Activated CD8-positive, alpha-beta memory T cell treated with anti-CD3 and anti-CD28 coated beads, Interleukin-2, amount 50 U/mL, for 48 hours (primary cell): ENCODE measurements at regions not wholly inside any gene's neighbourhood (a gene's known extent, or its start where the extent isn't known, plus 50 kb on each side); places are given as distances from the start of the nearest gene placed in this dataset.

ENCODE experiments used
- DNase-seq: peaks from one replicate; pipeline ENCODE4 v3.0.0-alpha.2; 2020

DNA sequence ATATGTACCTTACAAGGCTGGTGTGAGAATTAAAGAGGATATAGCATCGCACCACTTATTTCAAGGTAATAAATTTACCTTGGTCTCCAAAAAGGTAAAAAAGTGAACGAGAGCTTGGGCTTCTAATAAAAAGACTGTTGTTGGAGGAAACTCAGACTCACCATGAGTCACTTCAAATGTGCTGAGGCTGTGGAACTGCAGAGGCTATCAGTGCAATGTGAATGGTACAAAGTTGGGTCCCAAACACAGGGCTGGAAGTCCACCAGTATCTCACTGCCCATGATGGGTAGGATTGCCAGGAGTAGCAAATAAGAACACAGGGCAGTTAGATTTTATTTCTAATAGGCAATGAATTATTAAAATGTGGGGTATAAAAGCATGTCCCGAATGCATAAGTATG, 200.6 kb downstream of the MAFB start:
- no peak for DNase-seq

GRCh38 chr20:40486297-40486696, 202.7 kb downstream of the MAFB start:
- no peak for DNase-seq

DNA sequence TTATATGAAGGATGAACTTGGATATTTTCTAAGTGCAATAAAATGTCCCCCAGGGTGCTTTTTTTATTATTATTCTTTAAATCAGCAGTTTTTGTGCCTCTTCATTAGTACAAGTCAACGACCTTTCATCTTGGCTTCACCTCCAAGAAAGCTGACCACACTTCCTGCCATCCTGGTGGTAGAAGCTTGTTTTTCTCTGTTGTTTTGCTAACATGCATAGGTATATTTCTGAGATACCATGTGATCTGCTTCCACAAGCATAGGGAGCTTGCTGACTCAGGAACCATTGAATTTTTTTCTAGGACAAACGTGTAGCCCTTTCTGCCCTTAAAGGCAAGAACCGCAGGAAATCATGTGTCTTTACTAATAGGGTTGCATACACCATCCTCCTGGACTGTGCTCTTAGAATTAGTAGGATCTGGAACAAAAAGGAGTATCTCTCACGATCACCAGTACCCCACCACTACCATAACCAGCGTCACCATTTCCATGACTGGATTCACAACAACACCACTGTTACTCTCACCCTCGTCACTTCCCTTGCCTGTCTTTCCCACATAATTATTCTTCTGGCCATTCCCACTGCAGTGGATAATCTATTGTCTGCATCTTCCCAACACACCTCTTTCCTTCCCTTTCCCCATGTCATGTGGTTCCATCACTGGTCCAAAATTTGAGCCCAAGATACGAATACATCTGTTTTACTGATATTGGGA, 207.1 kb downstream of the MAFB start:
- no peak for DNase-seq

GRCh38 chr20:40481337-40481736, 207.7 kb downstream of the MAFB start:
- no peak for DNase-seq

GRCh38 chr20:40477805-40478204, 211.2 kb downstream of the MAFB start:
- no peak for DNase-seq

DNA sequence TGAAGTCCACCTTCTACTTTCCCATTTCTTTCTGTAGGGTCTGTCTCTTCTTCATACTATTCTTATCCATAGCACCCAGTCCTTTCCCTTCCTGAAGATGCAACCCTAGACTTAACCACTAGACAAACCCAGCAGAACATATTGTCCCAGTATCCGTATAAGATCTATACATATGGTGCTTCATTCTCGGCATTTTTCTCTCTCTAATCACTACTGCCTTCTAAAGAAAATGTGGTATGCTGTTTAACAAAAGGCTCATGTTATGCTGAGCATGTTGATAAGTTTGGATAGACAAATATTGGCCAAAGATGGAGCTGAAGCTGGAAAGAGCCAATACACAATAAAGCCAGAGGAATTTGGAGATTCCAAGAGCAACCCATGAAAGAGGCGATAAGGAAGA, 212.6 kb downstream of the MAFB start:
- DNase-seq = no peak

GRCh38 chr20:40472905-40473304, 216.1 kb downstream of the MAFB start:
- DNase-seq = no peak

GRCh38 chr20:40471261-40471629, 217.8 kb downstream of the MAFB start:
- DNase-seq = no peak

GRCh38 chr20:40470445-40471260, 218.4 kb downstream of the MAFB start:
- DNase-seq = no peak

- no peak for DNase-seq
These were observed 220.3 kb downstream of the MAFB start for GRCh38 chr20:40468759-40469158.

DNA sequence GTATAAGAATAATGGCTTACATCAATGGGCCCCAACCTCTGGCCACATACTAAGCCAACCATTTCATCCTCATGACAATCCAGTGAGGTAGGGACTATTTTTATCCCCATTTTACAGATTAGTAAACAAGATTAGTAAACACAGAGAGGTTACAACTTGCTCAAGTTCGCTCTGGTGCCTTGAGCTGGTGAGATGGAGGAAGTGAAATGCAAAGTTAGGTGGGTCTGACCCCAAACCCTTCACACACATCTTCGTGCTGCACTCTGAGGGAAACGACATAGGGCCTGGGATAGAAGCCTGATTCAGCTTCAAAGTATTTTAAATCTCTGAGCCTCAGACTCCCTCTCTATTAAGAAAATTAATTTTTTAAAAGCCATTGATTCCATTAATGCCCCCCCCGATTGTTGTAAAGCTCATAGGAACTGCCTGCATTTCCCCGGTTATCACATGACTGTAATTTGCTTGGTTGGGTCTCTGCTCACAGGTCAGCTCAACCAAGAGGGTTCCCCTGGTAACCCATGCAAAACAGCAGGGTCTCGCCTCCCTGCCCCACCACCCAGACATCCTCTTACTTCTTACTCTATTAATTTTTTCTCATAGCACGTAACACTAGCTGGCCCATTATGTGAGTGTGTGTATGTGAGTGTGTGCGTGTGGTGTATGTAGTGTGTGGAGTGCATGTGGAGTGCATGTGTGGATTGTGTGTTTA, 221.2 kb downstream of the MAFB start:
- no peak for DNase-seq

- no peak for DNase-seq
These were observed 222.0 kb downstream of the MAFB start for GRCh38 chr20:40467067-40467466.

GRCh38 chr20:40464731-40465208, 224.3 kb downstream of the MAFB start:
- no peak for DNase-seq

- DNase-seq = no peak
These were observed 225.9 kb downstream of the MAFB start for GRCh38 chr20:40463171-40463570.

- DNase-seq = no peak
These were observed 226.5 kb downstream of the MAFB start for GRCh38 chr20:40462566-40462965.

- DNase-seq = no peak
These were observed 229.7 kb downstream of the MAFB start for GRCh38 chr20:40459299-40459698.

GRCh38 chr20:40457404-40457803, 231.6 kb downstream of the MAFB start:
- no peak for DNase-seq

- DNase-seq = no peak
These were observed 236.3 kb downstream of the MAFB start for GRCh38 chr20:40452758-40453157.

DNA sequence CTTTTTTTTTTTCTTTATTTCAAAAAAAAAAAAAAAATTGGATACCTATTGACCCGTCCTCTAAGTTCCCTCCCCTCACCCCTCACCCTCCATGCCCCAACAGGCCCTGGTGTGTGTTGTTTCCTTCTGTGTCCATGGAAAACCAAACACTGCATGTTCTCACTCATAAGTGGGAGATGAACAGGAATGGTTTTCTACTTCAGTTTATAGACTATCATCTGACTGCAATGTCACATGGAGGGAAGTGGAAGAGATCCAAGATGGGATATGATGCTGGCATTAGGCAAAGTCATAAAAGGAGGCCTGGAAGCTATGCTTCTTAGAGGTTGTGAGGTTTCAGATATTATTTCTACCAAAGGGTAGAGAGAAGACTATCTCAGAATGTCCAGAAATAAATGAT, 237.5 kb downstream of the MAFB start:
- DNase-seq = no peak

- DNase-seq = no peak
These were observed 238.9 kb downstream of the MAFB start for GRCh38 chr20:40449974-40450616.

DNA sequence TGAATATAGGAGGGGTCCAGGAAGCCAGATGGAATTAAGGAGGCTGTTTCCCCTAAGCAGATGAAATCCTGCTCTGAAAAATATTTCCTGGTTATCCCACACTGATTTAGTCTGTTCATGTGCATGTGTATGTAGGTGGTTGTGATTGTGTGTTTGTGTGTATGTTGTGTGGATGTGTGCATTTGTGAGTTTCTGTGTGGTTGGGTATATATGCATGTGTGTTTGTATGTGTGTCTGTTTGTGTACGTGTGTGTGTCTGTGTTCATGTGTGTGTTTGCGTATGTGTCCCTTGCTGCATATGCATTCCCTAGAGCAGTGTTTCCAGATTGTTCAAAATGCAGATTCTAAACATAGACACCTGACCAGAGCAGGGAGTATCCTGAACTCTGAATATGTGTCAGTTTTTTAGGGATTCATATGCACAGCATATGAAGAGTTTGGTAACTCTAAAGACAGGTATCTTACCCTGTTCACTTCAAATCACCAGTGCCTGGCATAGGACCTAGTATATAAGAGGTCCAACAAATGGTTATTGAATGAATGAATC, 239.8 kb downstream of the MAFB start:
- DNase-seq = no peak

GRCh38 chr20:40446888-40447287, 242.1 kb downstream of the MAFB start:
- DNase-seq = no peak

DNA sequence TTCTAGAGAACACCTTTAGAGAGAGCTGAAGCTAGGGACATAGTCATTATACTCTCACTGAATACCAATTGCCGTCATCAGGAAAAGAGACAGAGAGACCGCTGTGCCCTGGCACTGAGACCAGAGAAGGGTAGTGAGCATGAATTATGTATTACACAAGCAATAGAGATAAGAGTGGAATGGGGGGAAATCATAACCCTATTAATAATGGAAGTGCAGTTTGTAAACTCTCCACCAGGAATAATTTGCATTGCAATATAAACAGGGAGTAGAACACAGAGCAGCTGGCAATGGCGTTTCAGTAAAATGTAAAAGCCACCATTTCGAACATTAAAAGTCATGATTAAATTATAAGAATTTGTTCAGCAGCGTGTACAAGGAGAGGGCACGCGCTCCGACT, 244.5 kb downstream of the MAFB start:
- DNase-seq = no peak
